ENCODE measurements at regions not wholly inside any gene's neighbourhood (a gene's known extent, or its start where the extent isn't known, plus 50 kb on each side); places are given as distances from the start of the nearest gene placed in this dataset.

DNA sequence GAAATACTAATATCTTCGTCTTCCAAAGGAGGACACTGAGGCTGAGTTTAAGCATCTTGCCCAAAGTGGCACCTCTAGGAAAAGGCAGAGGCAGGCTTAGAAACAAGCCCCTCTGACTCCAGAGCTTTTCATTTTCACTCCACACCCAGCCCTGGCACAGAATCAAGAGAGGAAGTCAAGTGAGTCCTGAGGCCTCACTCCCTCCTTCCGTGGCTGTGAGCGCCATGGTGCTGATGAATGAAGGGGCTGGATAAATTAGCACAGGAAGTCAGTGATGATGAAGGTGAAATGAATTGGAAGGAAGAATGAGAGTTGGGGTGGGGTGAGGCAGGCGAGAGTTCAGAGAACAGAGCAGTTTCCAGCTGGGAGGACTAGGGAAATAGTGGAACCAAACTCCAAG is 179.3 kb downstream of the TMEM132E start:
- no peak overlapping the region for H3K4me3 Mint-ChIP-seq
- Histone ChIP-seq H3K4me2 (replicated peaks; ENCODE audit: extremely low read depth, low read length, poor library complexity, severe bottlenecking) (no peak overlapping the region), H3K4me3 (replicated peaks in 1 of 3; ENCODE audit: low read depth in 2 of 3, low read length in 3 of 3) (no peak overlapping the region), H2AFZ (ENCODE audit: insufficient read depth, low read depth, low read length, poor library complexity, severe bottlenecking) (no peak overlapping the region), H3K79me2 (ENCODE audit: insufficient read depth, low read length) (no peaks in the 10 kb centered on the region), H3K9me3 (replicated peaks in 1 of 2; ENCODE audit: control insufficient read depth in 1 of 2, insufficient read depth in 1 of 2, low read length in 2 of 2) (no peaks in the 10 kb centered on the region), H4K20me1 (ENCODE audit: insufficient read depth, low read length) (no peaks in the 10 kb centered on the region), H3K4me1 (ENCODE audit: control insufficient read depth in 1 of 2, insufficient read depth in 2 of 2, low read length in 2 of 2) (no peaks in the 10 kb centered on the region), H3K36me3 (replicated peaks in 1 of 2; ENCODE audit: control insufficient read depth in 1 of 2, insufficient read depth in 2 of 2, low read length in 2 of 2) (no peaks in the 10 kb centered on the region), H3K27ac (ENCODE audit: low read depth in 1 of 2, low read length in 2 of 2) (no peak overlapping the region), H3K9ac (ENCODE audit: insufficient read depth, low read length, poor library complexity, severe bottlenecking) (no peak overlapping the region), H3K27me3 (ENCODE audit: control insufficient read depth in 2 of 2, insufficient read depth in 2 of 2, low read length in 2 of 2) (no peaks in the 10 kb centered on the region)
- H3K27me3 Mint-ChIP-seq (ENCODE audit: low read depth in 3 of 3), result peaks cover 0 to 5% (median 1%) of the 10 kb centered on the region in 3 donors
- WGBS (ENCODE audit: insufficient coverage), result 100% methylated on average over 1 of the region's 4 CpGs
- no peaks in the 10 kb centered on the region for H3K36me3 Mint-ChIP-seq
- H3K27ac Mint-ChIP-seq, result no peak overlapping the region
- H3K9me3 Mint-ChIP-seq, result no peaks in the 10 kb centered on the region
- H3K4me1 Mint-ChIP-seq, result no peaks in the 10 kb centered on the region
- TF ChIP-seq CTCF (IDR thresholded peaks at IDR 0.05), result no peak
- intact Hi-C loops (cut with micrococcal nuclease), result no loop called here
- no peak for DNase-seq

DNA sequence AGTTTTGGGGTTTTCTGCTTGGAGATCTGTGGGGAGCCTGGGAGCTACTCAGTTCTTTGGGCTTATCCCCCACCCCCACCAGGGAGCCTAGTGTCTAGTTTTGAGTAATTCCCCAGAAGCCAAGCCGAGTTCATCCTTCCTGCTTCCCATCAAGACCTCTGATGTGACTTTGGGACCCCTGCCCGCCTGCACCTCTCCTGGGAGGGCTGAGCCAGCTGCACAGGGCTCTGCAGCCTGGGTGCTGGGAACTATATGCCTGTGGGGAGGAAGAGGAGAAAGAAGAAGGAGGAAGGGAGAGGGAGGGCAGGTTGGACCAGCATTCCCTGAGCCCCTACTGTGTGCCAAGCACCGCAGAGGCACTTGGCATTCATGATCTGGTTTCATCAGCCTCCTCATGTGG is 178.9 kb downstream of the TMEM132E start:
- Histone ChIP-seq H3K27me3 (ENCODE audit: control insufficient read depth in 2 of 2, insufficient read depth in 2 of 2, low read length in 2 of 2) (no peaks in the 10 kb centered on the region), H3K4me2 (replicated peaks; ENCODE audit: extremely low read depth, low read length, poor library complexity, severe bottlenecking) (no peak overlapping the region), H3K79me2 (ENCODE audit: insufficient read depth, low read length) (no peaks in the 10 kb centered on the region), H3K4me1 (ENCODE audit: control insufficient read depth in 1 of 2, insufficient read depth in 2 of 2, low read length in 2 of 2) (no peaks in the 10 kb centered on the region), H3K36me3 (replicated peaks in 1 of 2; ENCODE audit: control insufficient read depth in 1 of 2, insufficient read depth in 2 of 2, low read length in 2 of 2) (no peaks in the 10 kb centered on the region), H3K27ac (ENCODE audit: low read depth in 1 of 2, low read length in 2 of 2) (no peak overlapping the region), H2AFZ (ENCODE audit: insufficient read depth, low read depth, low read length, poor library complexity, severe bottlenecking) (no peak overlapping the region), H3K9me3 (replicated peaks in 1 of 2; ENCODE audit: control insufficient read depth in 1 of 2, insufficient read depth in 1 of 2, low read length in 2 of 2) (no peaks in the 10 kb centered on the region), H3K4me3 (replicated peaks in 1 of 3; ENCODE audit: low read depth in 2 of 3, low read length in 3 of 3) (no peak overlapping the region), H3K9ac (ENCODE audit: insufficient read depth, low read length, poor library complexity, severe bottlenecking) (no peak overlapping the region), H4K20me1 (ENCODE audit: insufficient read depth, low read length) (no peaks in the 10 kb centered on the region)
- no peak for DNase-seq
- intact Hi-C loops (cut with micrococcal nuclease), result no loop called here
- peaks cover 0 to 5% (median 0%) of the 10 kb centered on the region in 3 donors for H3K27me3 Mint-ChIP-seq (ENCODE audit: low read depth in 3 of 3)
- H3K4me1 Mint-ChIP-seq, result no peaks in the 10 kb centered on the region
- H3K9me3 Mint-ChIP-seq, result no peaks in the 10 kb centered on the region
- no peaks in the 10 kb centered on the region for H3K36me3 Mint-ChIP-seq
- TF ChIP-seq CTCF (IDR thresholded peaks at IDR 0.05), result no peak
- 100% methylated on average over 2 of the region's 3 CpGs for WGBS (ENCODE audit: insufficient coverage)
- H3K27ac Mint-ChIP-seq, result no peak overlapping the region
- no peak overlapping the region for H3K4me3 Mint-ChIP-seq
